ENCODE measurements at regions not wholly inside any gene's neighbourhood (a gene's known extent, or its start where the extent isn't known, plus 50 kb on each side); places are given as distances from the start of the nearest gene placed in this dataset.

- Histone ChIP-seq H3K9me3 (no peaks in the 10 kb centered on the region), H3K4me3 (no peak overlapping the region), H3K4me2 (no peak overlapping the region), H3K27ac (no peak overlapping the region), H3K4me1 (no peaks in the 10 kb centered on the region)
- ChIA-PET POLR2A (no interaction called here), CTCF (no interaction called here)
- DNase-seq (ENCODE audit: low read depth in 1 of 2, low spot score in 1 of 2) (peak in 1 of 2 experiments; percentile 14), ATAC-seq (peak; percentile 64 to 66; a peak in 5 of 6 replicates), FAIRE-seq (no peak)
- TF ChIP-seq HOXB5 (CRISPR knock-in tag; IDR thresholded peaks at IDR 0.05) = no peak
- TF ChIP-seq RAD21 (conservative IDR thresholded peaks at IDR 0.05 in 1 of 2, IDR thresholded peaks at IDR 0.05 in 1 of 2) = peak; percentile 29 to 43; a peak in 1 of 5 replicates
- TF ChIP-seq ZC3H11A (IDR thresholded peaks at IDR 0.05) = no peak
- WGBS (ENCODE audit: missing lambda C conversion rate) = 3% methylated on average over 3 of the region's 3 CpGs
Measured at GRCh38 chr4:27176400-27176799, 315.8 kb downstream of the STIM2 start.

- ChIA-PET CTCF (no interaction called here), POLR2A (no interaction called here)
- FAIRE-seq = no peak
- H3K4me3 ChIP-seq = no peak overlapping the region
- no peaks in the 10 kb centered on the region for H3K4me1 ChIP-seq
- no peak overlapping the region for H3K27ac ChIP-seq
- WGBS (ENCODE audit: missing lambda C conversion rate) = 0% methylated on average over 2 of the region's 2 CpGs
- H3K9me3 ChIP-seq = no peaks in the 10 kb centered on the region
- no peak overlapping the region for H3K4me2 ChIP-seq
- DNase-seq (ENCODE audit: low read depth in 1 of 2, low spot score in 1 of 2) = no peak
- TF ChIP-seq NFE2L2 (conservative IDR thresholded peaks at IDR 0.05; ENCODE audit: low read length) = no peak
- no peak for TF ChIP-seq JUN (IDR thresholded peaks at IDR 0.05)
- TF ChIP-seq ZNF302 (CRISPR knock-in tag; IDR thresholded peaks at IDR 0.05) = no peak
- no peak for TF ChIP-seq MAX (IDR thresholded peaks at IDR 0.05)
- no peak for TF ChIP-seq MAFK (IDR thresholded peaks at IDR 0.05; ENCODE audit: partially characterized antibody)
- TF ChIP-seq TP53 (CRISPR knock-in tag; IDR thresholded peaks at IDR 0.05) = no peak
- no peak for TF ChIP-seq ZSCAN20 (CRISPR knock-in tag; IDR thresholded peaks at IDR 0.05)
- no peak for TF ChIP-seq ESRRA (IDR thresholded peaks at IDR 0.05; ENCODE audit: borderline replicate concordance, low read length)
- no peak for TF ChIP-seq SREBF2 (IDR thresholded peaks at IDR 0.05)
- no peak for TF ChIP-seq RARB (CRISPR knock-in tag; IDR thresholded peaks at IDR 0.05)
- no peak for TF ChIP-seq KDM5A (IDR thresholded peaks at IDR 0.05)
- ATAC-seq = no peak
Measured at GRCh38 chr4:27176881-27177280, 316.2 kb downstream of the STIM2 start.

- H3K4me3 ChIP-seq = no peak overlapping the region
- no peak for ATAC-seq
- H3K4me2 ChIP-seq = no peak overlapping the region
- no peak overlapping the region for H3K27ac ChIP-seq
- POLR2A ChIA-PET = no interaction called here
- H3K9me3 ChIP-seq = no peaks in the 10 kb centered on the region
- WGBS (ENCODE audit: missing lambda C conversion rate) = 0% methylated on average over 2 of the region's 2 CpGs
- TF ChIP-seq ELK1 (IDR thresholded peaks at IDR 0.05; ENCODE audit: low read depth, low read length) = no peak
- no peak for TF ChIP-seq ZC3H11A (IDR thresholded peaks at IDR 0.05)
- TF ChIP-seq BHLHE40 (IDR thresholded peaks at IDR 0.05; ENCODE audit: low read depth, low read length) = no peak
- TF ChIP-seq SREBF2 (IDR thresholded peaks at IDR 0.05) = no peak
- no peak for TF ChIP-seq KDM5A (IDR thresholded peaks at IDR 0.05)
- no peak for TF ChIP-seq NPAS2 (CRISPR knock-in tag; IDR thresholded peaks at IDR 0.05; ENCODE audit: borderline replicate concordance)
- TF ChIP-seq JUN (IDR thresholded peaks at IDR 0.05) = no peak
- TF ChIP-seq MYC (IDR thresholded peaks at IDR 0.05; ENCODE audit: borderline replicate concordance, low read length) = no peak
- no peak for TF ChIP-seq PHF8 (IDR thresholded peaks at IDR 0.05; ENCODE audit: borderline replicate concordance, low read depth)
- no peak for TF ChIP-seq ESRRA (IDR thresholded peaks at IDR 0.05; ENCODE audit: borderline replicate concordance, low read length)
- TF ChIP-seq MAX (IDR thresholded peaks at IDR 0.05) = no peak
- TF ChIP-seq EHF (CRISPR knock-in tag; IDR thresholded peaks at IDR 0.05) = no peak
- TF ChIP-seq HES2 (IDR thresholded peaks at IDR 0.05) = no peak
- no peak for TF ChIP-seq RARB (CRISPR knock-in tag; IDR thresholded peaks at IDR 0.05)
- no peak for TF ChIP-seq POLR2AphosphoS2 (conservative IDR thresholded peaks at IDR 0.05; ENCODE audit: low read length)
- no peak for DNase-seq (ENCODE audit: low read depth in 1 of 2, low spot score in 1 of 2)
- CTCF ChIA-PET = interaction anchor here (0.6 kb wide), 1 partner anchor 27 kb away, joined by 3 read pairs; no protein-coding TSS in a partner anchor
- FAIRE-seq = no peak
- no peaks in the 10 kb centered on the region for H3K4me1 ChIP-seq
Measured at GRCh38 chr4:27178061-27178460, 317.4 kb downstream of the STIM2 start.
